Keratinocyte (primary cell): ENCODE measurements at regions not wholly inside any gene's neighbourhood (a gene's known extent, or its start where the extent isn't known, plus 50 kb on each side); places are given as distances from the start of the nearest gene placed in this dataset.

Source experiments
- DNase-seq: peaks from one replicate; pipeline ENCODE4 v3.0.0-alpha.2; 2011; ENCODE audit warnings: low read depth, missing footprints, low spot score
- FAIRE-seq: peaks from 2 replicates; lab custom pipeline; 2011; peaks lifted over from hg19 to GRCh38; lab: Jason Lieb, UNC
- H2AFZ ChIP-seq: 2 replicates; pipeline ENCODE4 v1.6.0; 2012; ENCODE audit warnings: low read length, control low read depth, inconsistent platforms; ENCODE audit not compliant: control insufficient read depth
- H3K27ac ChIP-seq: 2 replicates; pipeline ENCODE4 v1.5.1; 2011; ENCODE audit warnings: low read length; ENCODE audit not compliant: control insufficient read depth, insufficient read depth
- H3K27me3 ChIP-seq: 3 replicates; pipeline ENCODE4 v1.6.0; 2011; ENCODE audit warnings: low read length; ENCODE audit not compliant: control insufficient read depth, insufficient read depth; ENCODE audit errors: extremely low read depth
- H3K36me3 ChIP-seq, 2 experiments: 2 replicates in 1 of 2; 3 replicates in 1 of 2; pipeline ENCODE4 v1.5.1; 2011; ENCODE audit warnings: low read length in 2 of 2, mild to moderate bottlenecking in 1 of 2; ENCODE audit not compliant: control insufficient read depth in 2 of 2, insufficient read depth in 2 of 2; ENCODE audit errors: extremely low read depth in 1 of 2
- H3K4me1 ChIP-seq: 3 replicates; pipeline ENCODE4 v1.5.1; 2011; ENCODE audit warnings: low read length; ENCODE audit not compliant: control insufficient read depth, insufficient read depth; ENCODE audit errors: extremely low read depth
- H3K4me2 ChIP-seq: 3 replicates; pipeline ENCODE4 v1.6.0; 2011; ENCODE audit warnings: low read depth, low read length; ENCODE audit not compliant: control insufficient read depth, insufficient read depth; ENCODE audit errors: extremely low read depth
- H3K4me3 ChIP-seq, 3 experiments: fragments of 200-600 bp in 1 of 3; sonication (generic) in 1 of 3; 2 replicates in 2 of 3; 3 replicates in 1 of 3; pipeline ENCODE4 v1.5.1; 2011 to 2016; ENCODE audit warnings: low read length in 3 of 3, mild to moderate bottlenecking in 3 of 3, control low read depth in 2 of 3, inconsistent platforms in 1 of 3, low read depth in 1 of 3, mixed read lengths in 1 of 3, mixed run types in 1 of 3, moderate library complexity in 1 of 3; ENCODE audit not compliant: control insufficient read depth in 2 of 3, insufficient read depth in 2 of 3; ENCODE audit errors: extremely low read depth in 1 of 3
- H3K79me2 ChIP-seq: 2 replicates; pipeline ENCODE4 v1.6.0; 2012; ENCODE audit warnings: low read length; ENCODE audit not compliant: control insufficient read depth, insufficient read depth
- H3K9ac ChIP-seq: 3 replicates; pipeline ENCODE4 v1.6.0; 2011; ENCODE audit warnings: low read length; ENCODE audit not compliant: control insufficient read depth, insufficient read depth; ENCODE audit errors: extremely low read depth
- H3K9me1 ChIP-seq: 3 replicates; pipeline ENCODE4 v1.6.0; 2011; ENCODE audit warnings: low read length; ENCODE audit not compliant: control insufficient read depth, insufficient read depth; ENCODE audit errors: extremely low read depth
- H3K9me3 ChIP-seq: 2 replicates; pipeline ENCODE4 v1.5.1; 2012; ENCODE audit warnings: low read depth, low read length; ENCODE audit not compliant: control insufficient read depth
- H4K20me1 ChIP-seq: 3 replicates; pipeline ENCODE4 v1.6.0; 2011; ENCODE audit warnings: low read length; ENCODE audit not compliant: control insufficient read depth, insufficient read depth; ENCODE audit errors: extremely low read depth
- CTCF ChIP-seq, 3 experiments: IDR thresholded peaks in 1 of 3; conservative IDR thresholded peaks in 1 of 3; optimal IDR thresholded peaks in 1 of 3; 2 replicates in 2 of 3; 3 replicates in 1 of 3; pipeline versions ENCODE3 to v1.5.1; 2011; ENCODE audit warnings: low read length in 3 of 3, mild to moderate bottlenecking in 3 of 3, moderate library complexity in 2 of 3, control low read depth in 1 of 3, inconsistent platforms in 1 of 3; ENCODE audit not compliant: insufficient read depth in 2 of 3; ENCODE audit errors: extremely low read depth in 1 of 3
- EZH2 ChIP-seq: IDR thresholded peaks from one replicate; pipeline ENCODE4 v1.6.1; 2012; ENCODE audit warnings: inconsistent platforms, mild to moderate bottlenecking, low read length, moderate library complexity
- dilution Hi-C: fragments of 300-500 bp; cut with MboI; formaldehyde crosslinking; loops from one replicate; pipeline ENCODE4 v1.7.0; 2020; ENCODE audit warnings: low sequenced_read_pairs; ENCODE audit not compliant: extremely low pct_ligation_motif_present

- Histone ChIP-seq H3K9me1 (no peaks in the 10 kb centered on the region), H3K4me1 (no peaks in the 10 kb centered on the region), H3K27ac (no peak overlapping the region), H3K4me2 (no peak overlapping the region), H3K9ac (no peak overlapping the region), H2AFZ (no peak overlapping the region), H4K20me1 (no peaks in the 10 kb centered on the region), H3K9me3 (no peaks in the 10 kb centered on the region), H3K79me2 (no peaks in the 10 kb centered on the region), H3K4me3 (no peak overlapping the region), H3K36me3 (no peaks in the 10 kb centered on the region), H3K27me3 (no peaks in the 10 kb centered on the region)
- DNase-seq (no peak), FAIRE-seq (no peak)
- TF ChIP-seq EZH2 (no peak), CTCF (optimal IDR thresholded peaks at IDR 0.05 in 1 of 3, IDR thresholded peaks at IDR 0.05 in 1 of 3, conservative IDR thresholded peaks at IDR 0.05 in 1 of 3; ENCODE audit: extremely low read depth in 1 of 3, insufficient read depth in 2 of 3, low read length in 3 of 3) (no peak)
- dilution Hi-C loops: no loop called here
Observed at GRCh38 chr2:40556739-40557138, 104.8 kb upstream of the SLC8A1 start.

GRCh38 chr2:40558761-40559160 is 106.9 kb upstream of the SLC8A1 start:
- Histone ChIP-seq H2AFZ (no peak overlapping the region), H3K4me1 (no peaks in the 10 kb centered on the region), H4K20me1 (no peaks in the 10 kb centered on the region), H3K36me3 (no peaks in the 10 kb centered on the region), H3K4me2 (no peak overlapping the region), H3K79me2 (no peaks in the 10 kb centered on the region), H3K4me3 (no peak overlapping the region), H3K27me3 (no peaks in the 10 kb centered on the region), H3K9me3 (no peaks in the 10 kb centered on the region), H3K27ac (no peak overlapping the region), H3K9ac (no peak overlapping the region), H3K9me1 (no peaks in the 10 kb centered on the region)
- FAIRE-seq (no peak), DNase-seq (no peak)
- TF ChIP-seq EZH2 (no peak), CTCF (optimal IDR thresholded peaks at IDR 0.05 in 1 of 3, IDR thresholded peaks at IDR 0.05 in 1 of 3, conservative IDR thresholded peaks at IDR 0.05 in 1 of 3; ENCODE audit: extremely low read depth in 1 of 3, insufficient read depth in 2 of 3, low read length in 3 of 3) (no peak)
- dilution Hi-C loops: no loop called here
